ENCODE measurements at regions not wholly inside any gene's neighbourhood (a gene's known extent, or its start where the extent isn't known, plus 50 kb on each side); places are given as distances from the start of the nearest gene placed in this dataset.

DNA sequence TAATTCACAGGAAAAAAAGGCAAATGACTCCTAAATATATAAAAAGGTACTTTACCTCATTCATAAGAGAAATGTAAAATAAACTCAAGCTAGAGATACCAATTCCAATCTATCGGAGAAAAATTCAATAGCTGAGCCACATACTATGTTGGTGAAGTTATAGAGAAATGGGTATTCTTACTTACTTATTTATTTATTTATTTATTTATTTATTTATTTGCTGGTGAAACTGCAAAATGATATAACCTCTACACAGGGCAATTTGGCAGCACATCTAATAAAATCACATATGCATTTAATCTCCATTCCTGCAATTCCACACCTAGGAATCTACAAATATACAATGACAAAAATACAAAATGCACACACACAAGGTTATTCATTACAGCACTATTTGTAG is 117.5 kb upstream of the TMEM168 start:
- H3K4me2 ChIP-seq (ENCODE audit: insufficient read depth, insufficient read length, low read length), result no peak overlapping the region

More for the DNA sequence above, 117.5 kb upstream of the TMEM168 start:
- Histone ChIP-seq H3K9me3 (ENCODE audit: control insufficient read depth, low read depth, low read length) (no peaks in the 10 kb centered on the region), H3K4ac (ENCODE audit: low read depth, low read length) (no peak overlapping the region), H2BK15ac (ENCODE audit: low read depth, low read length) (no peak overlapping the region), H4K5ac (ENCODE audit: insufficient read length, low read depth, low read length) (no peak overlapping the region), H3K4me1 (ENCODE audit: insufficient read depth, low read length) (no peaks in the 10 kb centered on the region), H3K23me2 (ENCODE audit: insufficient read length, low read depth, low read length, poor library complexity, severe bottlenecking) (no peaks in the 10 kb centered on the region), H2BK120ac (ENCODE audit: low read depth, low read length, poor library complexity, severe bottlenecking) (no peak overlapping the region), H3K14ac (ENCODE audit: insufficient read depth, low read length) (no peak overlapping the region), H2BK20ac (ENCODE audit: low read depth, low read length, poor library complexity, severe bottlenecking) (no peak overlapping the region), H2BK12ac (ENCODE audit: insufficient read length, low read depth, low read length) (no peak overlapping the region), H3K79me1 (ENCODE audit: insufficient read depth, low read depth, low read length, poor library complexity, severe bottlenecking) (no peaks in the 10 kb centered on the region), H4K8ac (replicated peaks; ENCODE audit: insufficient read length, low read depth, low read length) (no peak overlapping the region), H3K27ac (ENCODE audit: insufficient read length, low read depth, low read length) (no peak overlapping the region), H3T11ph (ENCODE audit: low read length) (no peak overlapping the region), H3K79me2 (ENCODE audit: insufficient read depth, low read length) (no peaks in the 10 kb centered on the region), H3K23ac (ENCODE audit: insufficient read length, low read depth, low read length) (no peak overlapping the region), H2BK5ac (ENCODE audit: insufficient read length, low read length) (no peak overlapping the region), H3K27me3 (ENCODE audit: insufficient read depth, low read length) (no peaks in the 10 kb centered on the region), H3K56ac (ENCODE audit: insufficient read length, low read depth, low read length) (no peak overlapping the region), H4K20me1 (ENCODE audit: control insufficient read depth, insufficient read depth, insufficient read length) (no peaks in the 10 kb centered on the region), H2AFZ (ENCODE audit: low read length) (no peak overlapping the region), H4K91ac (ENCODE audit: insufficient read length, low read depth, low read length) (no peak overlapping the region), H3K18ac (ENCODE audit: insufficient read length, low read depth, low read length) (no peak overlapping the region), H2AK5ac (ENCODE audit: insufficient read length, low read length) (no peak overlapping the region), H3K9ac (ENCODE audit: extremely low read depth, insufficient read length, low read length) (no peak overlapping the region)
- no peak for DNase-seq
- Mint-ChIP-seq H3K27me3 (ENCODE audit: low read depth) (no peaks in the 10 kb centered on the region), H3K36me3 (ENCODE audit: insufficient read depth in 1 of 3, low read depth in 3 of 3) (peaks cover 12 to 29% (median 19%) of the 10 kb centered on the region in 3 experiments), H3K4me3 (no peak overlapping the region), H3K9me3 (peaks cover 0 to 9% of the 10 kb centered on the region in 2 experiments; a peak in 4 of 5 replicates), H3K4me1 (peaks cover 11 to 14% of the 10 kb centered on the region in 2 experiments), H3K27ac (no peak overlapping the region)
- TF ChIP-seq, protein P1, sequence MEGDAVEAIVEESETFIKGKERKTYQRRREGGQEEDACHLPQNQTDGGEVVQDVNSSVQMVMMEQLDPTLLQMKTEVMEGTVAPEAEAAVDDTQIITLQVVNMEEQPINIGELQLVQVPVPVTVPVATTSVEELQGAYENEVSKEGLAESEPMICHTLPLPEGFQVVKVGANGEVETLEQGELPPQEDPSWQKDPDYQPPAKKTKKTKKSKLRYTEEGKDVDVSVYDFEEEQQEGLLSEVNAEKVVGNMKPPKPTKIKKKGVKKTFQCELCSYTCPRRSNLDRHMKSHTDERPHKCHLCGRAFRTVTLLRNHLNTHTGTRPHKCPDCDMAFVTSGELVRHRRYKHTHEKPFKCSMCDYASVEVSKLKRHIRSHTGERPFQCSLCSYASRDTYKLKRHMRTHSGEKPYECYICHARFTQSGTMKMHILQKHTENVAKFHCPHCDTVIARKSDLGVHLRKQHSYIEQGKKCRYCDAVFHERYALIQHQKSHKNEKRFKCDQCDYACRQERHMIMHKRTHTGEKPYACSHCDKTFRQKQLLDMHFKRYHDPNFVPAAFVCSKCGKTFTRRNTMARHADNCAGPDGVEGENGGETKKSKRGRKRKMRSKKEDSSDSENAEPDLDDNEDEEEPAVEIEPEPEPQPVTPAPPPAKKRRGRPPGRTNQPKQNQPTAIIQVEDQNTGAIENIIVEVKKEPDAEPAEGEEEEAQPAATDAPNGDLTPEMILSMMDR (conservative IDR thresholded peaks at IDR 0.05), result no peak
- WGBS (ENCODE audit: extremely low coverage, insufficient read length, low lambda C conversion rate), result no CpG with 5 or more reads among the region's 1 CpG
